NCI-H2171 (cell line): ENCODE measurements at regions not wholly inside any gene's neighbourhood (a gene's known extent, or its start where the extent isn't known, plus 50 kb on each side); places are given as distances from the start of the nearest gene placed in this dataset.

ENCODE experiments used
- DNase-seq: peaks from one replicate; lab custom pipeline; 2025; lab: John Stamatoyannopoulos, UW

DNA sequence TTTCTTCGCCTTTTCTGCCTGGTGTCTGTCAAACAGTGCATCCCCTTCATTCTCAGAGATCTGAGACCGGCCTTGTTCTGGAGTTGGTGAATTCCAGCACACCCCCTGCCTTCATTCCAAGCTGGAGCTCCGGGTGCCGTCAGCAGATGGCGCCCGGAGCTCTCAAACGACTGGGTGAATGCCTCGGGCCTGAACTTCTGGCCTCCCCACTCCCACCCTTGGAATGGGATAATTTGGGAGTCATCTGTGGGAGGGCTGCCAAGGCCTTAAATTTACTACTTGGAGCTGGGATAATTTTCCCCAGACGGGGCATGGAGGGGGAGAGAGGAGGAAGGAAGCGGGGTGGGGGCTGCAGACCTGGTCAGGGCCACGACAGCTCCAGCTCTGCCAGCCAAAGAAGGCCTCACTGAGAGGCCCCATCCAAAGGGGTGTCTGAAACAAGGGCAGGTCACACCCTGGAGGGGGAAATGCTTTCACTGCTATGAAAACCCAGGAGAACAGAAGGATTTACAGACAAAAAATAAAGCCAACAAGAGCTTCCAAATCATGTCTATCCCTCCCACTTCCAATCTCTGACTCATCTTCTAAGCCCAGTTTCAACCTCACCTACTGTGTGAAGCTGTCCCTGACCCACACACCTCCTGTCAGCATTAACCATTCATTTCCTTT, 187.9 kb downstream of the OPA1 start:
- peak; percentile 26 for DNase-seq

DNA sequence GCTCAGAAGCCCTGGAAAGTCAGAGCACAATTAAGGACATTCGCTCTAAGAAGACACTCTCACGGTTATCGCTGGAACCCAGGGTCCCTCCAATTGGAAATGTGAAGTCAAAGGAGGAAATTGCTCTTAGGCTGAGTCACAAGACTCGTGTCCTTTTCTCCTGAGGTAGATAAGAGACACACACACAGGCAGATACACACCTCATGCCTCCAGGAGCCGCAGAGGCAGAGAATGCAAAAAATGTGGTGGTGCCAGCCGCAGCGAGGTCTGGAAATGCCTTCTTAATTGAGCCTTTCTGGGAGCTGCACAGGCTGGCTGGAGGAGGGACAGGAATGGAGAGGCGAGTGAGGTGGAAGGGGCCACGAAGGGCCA, 189.3 kb downstream of the OPA1 start:
- DNase-seq, result no peak

DNA sequence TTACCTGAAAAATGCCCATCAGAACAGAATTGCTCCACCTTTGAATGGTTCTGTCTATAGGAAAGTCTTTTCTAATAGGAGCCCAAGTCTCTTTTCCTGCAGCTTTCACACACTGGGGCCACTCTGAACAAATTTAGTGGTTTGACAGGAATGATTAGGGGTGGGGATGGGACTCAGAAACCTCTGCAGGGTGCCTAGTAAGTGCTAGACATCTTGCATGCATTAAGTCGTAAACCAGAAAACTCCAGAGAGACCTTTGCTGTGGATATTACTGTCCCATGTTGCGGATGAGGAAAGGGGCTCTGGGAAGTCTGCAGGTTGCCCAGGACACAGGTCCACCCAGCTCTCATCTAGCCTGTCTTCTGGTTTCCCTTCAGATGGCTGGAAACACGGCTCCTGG, 189.7 kb downstream of the OPA1 start:
- no peak for DNase-seq

DNA sequence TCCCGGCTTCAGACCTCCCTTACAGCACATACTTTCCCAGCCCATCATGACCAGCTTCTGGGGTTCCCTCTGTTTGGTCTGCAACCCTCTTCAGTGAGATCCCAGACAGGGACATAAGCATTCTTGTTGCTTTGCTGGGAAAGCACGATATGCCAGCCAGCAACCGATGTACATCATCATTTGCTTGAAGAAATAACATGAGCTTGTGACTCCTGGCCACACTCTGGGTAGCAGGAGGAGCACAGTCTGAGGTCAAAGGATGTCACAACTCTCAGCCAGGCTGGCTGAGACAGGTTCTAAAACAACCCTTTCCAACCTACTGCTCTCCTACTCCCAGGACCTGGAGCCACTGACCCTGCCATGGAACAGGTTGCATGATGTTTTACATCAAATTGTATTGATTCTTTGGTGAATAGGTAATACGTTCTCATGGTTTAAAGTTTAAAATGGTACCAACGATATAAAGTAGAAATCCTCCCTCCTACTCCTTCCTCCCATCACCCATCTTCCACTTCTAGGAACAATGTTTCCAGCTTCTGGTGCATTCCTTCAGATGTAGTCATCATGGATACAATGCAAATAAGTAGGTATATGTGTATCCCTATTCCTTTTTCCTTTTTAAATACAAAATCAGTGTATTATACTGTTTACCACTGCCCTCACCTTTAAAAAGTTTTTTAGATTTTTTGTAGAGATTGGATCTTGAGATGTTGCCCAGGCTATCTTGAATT, 190.3 kb downstream of the OPA1 start:
- DNase-seq, result no peak

DNA sequence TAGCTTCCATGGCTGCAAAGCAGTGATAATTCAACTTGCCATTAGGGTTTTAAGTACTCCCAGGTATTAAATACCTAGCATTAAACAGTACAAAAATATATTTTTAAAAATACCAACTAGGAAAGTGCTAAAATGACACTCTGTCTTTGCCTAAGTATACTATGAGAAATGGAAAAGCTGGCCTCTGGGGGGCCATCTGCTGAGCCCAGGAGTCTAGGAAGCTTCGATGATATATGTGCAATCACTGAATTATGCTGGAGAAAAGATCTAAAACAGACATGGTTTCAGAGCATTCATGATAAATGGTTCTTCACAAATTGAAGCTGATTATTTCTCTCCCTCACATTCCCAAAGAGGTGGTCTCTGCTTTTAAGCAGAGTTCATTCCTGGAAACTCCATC, 191.8 kb downstream of the OPA1 start:
- DNase-seq, result no peak

DNA sequence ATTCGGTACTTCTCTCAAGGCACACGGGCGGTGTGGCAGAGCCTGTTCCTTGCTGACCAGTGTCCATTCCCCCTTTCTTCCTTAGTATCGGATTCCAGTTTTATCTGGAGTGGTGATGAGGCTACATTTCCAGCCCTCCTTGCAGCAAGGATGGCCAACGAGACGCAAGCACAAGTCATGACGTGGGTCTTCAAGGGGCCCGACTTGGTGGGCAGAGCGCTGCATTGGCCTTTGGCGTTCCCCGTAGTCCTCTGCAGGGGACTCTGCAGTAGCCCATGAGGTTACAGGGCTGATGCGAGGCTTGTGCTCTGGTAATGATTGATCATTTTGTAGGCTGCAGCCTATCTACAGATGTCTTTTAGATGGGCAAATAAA, 194.5 kb downstream of the OPA1 start:
- no peak for DNase-seq

DNA sequence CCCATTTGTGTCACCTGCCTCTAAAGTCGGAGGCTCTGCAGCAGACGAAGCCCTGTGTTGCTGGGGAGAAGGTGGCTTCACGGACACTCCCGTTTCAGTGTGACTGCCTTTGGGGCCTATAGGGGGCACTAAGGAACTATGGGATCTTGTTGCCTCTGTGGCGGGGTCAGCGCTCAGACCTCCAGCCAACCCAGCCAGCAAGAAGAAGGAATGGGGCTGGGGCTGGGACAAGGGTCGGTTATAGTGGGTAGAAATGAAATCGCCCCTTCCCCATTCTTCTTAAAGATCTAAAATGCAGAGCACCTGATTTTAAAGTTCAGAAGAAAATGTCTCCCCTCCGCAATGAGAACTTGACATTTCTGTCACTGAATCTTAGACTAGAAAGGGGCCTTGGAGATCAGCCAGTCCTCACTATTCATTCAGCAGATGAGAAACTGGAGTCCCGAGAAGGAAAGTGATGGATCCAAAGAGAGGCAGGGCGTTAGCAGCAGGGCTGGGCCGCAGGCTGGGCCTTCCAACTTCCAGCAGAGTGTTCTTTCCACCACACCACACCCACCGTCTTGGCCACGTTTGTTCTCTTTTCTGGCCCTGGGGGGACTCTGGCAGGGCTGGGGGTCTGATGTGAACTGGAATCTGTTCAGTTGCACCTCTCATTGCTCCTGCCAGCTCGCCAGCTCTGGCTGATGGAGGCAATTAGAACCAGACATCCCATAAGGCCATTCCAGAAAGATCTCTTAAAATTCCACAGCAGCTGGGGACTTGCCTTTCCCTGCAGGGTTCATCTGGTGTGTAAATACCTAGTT, 195.4 kb downstream of the OPA1 start:
- no peak for DNase-seq

DNA sequence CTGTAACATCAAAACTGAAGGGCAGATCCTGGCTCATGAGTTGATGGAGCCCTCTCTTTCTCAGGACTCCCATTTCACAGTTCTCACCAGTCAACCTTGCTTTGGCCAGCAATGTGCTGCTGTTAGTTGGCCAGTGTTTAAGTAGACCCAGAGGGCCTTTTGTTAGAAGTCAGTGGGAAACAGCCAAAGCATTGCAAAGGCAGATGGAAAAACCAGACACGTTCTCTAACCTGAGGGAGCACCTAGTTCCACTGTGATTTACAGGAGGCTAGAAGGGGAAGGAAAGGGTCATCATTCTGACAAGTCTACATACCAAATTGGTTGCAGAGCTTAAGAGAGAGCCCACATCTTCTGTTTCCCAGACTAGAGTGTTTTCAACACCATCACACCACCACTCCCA, 196.4 kb downstream of the OPA1 start:
- DNase-seq, result no peak

DNA sequence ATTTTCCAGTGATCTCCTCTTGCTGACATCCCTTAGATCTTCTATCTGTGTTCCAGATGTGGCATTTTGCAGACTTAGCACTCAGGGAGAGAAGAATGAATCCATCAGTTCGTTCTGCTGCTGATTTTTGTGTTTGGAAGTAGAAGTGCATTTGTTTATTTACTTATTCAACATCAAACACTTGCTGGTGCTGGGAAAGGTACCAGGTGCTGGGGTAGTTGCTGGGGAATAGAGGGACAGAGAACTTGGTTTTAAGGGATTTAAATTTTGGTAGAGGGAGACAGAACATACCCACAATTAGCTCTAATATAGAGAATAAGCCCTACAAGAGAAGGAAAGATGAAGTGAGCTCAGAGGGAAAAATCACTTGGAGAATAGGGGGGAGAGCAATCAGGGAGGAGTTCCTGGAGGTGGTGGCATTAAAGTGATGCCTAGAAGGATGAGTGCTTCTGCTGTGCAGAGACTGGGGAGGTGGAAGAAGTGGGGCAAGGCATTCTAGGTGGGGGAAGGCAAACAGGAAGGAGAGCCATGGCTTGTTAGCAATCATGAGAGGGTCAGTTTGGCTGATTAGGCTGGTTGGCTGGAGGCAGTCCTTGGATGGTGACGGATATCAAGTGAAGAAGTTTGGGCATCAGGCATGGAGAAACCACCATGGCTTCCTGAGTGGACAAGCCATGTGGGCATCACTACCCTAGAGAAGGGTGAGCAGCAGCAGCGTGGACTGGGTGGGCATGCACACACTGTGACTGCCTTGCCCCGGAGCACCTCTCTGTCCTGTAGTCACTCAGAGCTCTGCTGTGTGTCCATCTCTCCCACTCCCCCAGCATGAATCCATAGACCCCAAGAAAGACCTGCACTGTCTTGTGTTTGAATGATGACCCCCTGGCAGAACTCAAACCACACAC, 197.3 kb downstream of the OPA1 start:
- no peak for DNase-seq

DNA sequence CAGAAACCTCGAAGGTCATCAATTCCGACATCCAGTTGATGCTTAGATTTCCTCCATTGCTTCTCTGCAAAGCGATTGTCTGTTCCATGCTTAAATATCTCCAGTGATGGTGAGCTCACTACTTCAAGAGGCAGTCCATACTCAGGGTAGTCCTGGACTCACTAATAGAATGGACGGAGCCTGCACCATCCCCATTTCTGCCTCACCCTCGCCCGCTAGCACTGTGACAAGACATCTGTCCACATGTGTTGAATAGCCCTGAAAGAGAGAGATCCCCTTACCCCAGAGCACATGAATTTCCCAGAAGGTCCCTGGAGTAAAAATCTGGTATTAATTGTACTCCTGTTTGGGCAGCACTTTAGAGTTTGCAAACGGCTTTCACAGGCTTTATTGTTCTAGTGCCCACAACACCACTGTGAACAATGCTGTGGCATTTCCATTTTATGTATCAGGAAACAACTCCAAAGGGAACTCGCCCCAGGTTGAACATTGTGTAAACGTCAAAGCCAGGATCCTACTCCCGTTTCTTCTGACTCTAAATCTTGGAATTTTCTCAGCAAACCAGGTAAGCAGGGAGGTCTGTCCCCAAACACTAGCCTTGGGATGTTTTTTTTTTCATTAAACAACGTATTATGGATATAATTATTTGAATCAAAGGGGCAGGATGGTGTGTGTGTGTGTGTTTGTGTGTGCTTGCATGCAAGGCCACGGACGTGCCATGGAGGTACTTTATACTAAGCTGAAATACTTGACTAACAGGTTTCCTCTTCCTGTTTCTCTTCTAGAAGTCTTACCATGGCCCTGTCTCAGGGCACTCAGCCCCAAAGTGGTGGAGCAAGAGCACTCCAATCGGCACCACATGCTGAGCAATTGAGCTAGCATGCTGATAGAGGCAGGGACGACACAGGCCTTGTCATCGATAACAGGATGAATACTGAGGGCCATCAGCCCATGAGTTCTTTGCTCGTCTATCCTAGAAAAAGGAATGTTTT, 198.3 kb downstream of the OPA1 start:
- DNase-seq, result no peak

DNA sequence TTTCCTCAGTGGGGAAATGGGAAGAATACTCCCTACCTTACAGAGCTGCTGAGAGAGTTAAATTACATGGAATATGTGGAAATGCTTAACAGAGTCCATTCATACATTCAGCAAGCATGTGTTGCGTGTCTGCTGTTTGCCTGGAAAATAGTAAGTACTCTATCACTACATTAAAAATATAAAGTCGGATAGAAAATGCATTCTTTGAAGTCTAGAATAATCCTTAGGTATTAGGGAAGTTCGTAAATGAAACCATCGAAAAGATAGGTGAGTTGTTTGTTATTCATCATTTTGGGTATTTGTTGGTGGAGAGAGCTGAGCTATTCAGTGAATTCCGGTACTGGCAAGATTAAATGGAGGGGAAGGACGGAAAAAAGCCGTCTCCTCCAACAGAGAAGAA, 200.1 kb downstream of the OPA1 start:
- DNase-seq, result no peak

DNA sequence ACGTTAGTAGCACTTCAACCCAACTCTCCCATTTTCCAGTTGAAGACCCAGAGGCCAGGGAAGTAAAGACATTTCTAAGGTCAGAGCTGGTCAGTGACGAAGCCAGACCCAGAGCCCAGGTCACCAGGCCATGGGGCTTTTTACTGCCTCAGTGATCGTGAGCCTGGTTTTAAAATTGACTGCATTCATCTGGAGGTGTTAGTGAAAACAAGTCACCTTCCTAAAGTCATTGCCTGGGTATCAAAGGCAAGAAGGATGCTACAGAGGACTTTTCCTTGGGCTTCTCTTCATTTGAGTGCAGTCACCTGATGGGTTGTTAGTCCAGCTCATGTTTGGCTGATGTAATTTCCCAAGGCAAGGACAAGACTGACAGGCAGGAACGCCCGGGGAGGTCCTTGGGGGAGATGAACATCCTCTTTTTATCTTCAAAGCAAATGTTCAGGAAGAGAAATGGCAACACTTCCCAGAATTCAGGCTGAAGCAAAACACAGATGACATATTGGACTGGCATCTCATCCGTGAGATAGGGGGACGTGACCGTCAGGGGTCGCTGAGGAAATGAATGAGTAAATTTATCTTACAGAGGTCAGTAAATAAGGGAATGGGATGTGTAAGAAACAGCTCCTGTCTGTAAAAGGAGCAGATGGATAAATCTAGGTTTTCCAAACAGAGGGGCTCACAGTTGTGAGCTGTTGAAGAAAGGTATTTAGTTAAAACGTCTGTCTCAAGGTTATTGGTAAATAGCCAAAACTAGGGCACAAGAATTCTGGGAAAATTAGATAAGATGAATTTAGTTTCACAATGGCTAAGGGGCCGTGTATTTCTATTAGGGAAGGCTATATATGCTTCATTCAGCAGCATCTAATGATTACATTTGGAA, 201.2 kb downstream of the OPA1 start:
- no peak for DNase-seq

DNA sequence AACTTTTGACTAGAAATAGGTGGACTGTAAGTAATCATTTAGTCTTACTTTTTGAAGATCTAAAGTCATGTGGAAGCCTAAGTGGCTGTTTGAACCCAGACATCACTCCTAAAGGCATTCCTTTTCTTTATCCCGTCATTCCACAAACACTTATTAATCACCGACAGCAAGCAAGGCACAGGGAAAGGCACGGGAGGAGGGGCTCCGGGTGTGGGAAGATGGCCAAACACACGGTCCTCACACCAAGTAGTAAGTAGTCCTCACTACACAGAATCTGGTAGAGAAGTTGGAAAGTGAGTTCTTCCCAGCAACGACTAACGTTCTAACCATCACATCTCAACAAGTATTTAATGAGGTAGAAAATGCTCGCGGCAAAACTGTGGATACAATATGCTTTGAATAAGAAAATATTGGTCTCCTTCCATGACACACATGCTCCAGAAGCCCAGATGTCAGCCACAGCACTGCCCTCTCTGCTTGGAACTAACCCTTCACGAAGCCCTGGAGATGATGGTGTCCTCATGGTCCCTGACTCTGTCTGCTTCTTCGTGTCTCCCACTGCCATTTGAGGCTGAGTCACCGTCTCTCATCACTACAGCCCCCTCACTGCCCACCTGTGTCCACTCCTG, 202.2 kb downstream of the OPA1 start:
- DNase-seq, result no peak

DNA sequence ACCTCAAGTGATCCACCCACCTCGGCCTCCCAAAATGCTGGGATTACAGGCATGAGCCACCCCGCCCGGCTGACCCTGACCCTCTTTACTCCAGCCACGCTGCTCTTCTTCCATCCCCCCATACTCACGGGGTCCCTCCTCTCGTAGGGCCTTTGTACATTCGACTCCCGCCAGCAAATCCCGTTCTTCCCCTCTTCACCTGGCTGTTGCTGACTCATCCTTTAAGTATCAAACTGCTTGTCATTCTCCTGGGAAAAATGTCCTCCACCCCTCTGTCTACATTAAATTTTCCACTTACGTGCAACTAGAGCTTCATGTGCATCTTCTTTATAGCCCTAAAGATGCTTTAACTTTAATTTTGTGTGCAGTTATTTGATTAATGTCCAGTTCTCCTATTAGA, 203.1 kb downstream of the OPA1 start:
- no peak for DNase-seq

DNA sequence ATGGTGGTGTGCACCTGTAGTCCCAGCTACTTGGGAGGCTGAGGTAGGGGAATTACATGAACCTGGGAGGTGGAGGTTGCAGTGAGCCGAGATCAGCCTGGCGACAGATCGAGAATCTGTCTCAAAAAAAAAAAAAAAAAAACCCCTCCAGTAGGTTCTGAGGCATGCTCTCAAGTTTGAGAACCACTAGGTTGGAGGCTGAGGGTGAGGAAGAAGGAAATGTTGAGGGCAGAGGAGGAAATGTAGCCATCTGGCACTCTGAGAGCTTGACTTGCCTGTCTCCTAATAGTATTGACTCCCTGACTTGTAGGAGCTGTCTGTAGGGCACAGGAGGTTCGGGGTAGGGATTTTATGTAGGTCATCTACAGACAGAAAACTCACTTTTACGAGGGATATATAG, 204.6 kb downstream of the OPA1 start:
- DNase-seq, result no peak

DNA sequence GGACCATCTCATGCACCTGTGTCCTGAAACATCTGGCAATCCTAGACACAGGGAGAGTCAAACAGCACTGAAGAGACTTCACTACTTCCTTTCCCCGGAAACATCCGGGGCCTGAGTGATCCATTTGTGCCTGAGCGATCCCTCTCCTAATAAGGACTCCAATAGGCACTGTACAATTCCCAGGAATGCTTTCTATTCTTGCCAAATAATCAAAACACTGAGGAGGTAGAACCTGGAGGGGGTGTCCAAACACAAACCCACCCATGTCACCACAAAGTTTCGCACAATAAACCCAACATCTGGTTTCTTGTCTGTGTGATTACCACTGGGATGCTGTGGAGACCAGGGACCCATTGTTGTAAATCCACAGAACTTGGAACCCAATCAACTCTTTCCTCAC, 205.0 kb downstream of the OPA1 start:
- no peak for DNase-seq

DNA sequence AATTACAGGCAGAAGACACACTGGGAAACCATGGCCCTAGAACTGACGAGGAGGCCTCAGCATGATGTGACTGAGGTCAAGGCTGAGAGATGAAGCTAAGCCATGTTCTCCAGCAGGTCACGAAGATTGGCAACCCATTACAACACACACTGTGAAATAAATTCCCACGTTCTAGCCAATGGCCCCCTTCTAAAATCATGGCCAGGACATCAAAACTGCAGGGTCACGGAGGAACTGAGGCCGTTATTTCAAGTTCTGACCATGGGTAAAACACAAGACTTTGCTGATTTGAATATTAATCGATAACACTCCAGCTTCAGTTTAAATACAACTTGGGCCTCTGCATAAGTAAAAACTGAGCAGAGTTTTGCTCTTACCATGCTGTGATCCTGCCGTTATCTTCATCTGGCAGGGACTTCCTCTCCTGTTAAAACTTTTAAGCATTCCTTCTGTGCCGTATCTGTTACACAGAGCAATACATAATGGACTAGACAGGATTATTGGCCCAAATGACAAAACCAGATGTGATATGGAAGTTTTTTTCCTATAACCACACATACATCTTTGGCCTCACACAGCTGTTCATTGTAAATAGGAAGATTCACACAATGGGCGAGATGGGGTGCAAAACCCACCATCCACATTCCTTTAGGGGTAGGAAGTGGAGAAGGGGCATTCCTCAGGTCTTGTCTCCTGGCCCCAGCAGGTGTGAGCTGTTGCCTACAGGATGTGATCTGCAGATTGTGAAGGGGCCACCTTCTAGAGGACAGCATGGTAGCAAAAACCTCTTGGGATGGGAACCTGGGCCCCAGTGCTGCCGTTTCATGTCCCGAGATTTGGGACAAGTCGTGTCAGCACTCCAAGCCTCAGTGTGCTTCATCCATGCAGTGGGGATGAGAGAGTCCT, 207.4 kb downstream of the OPA1 start:
- DNase-seq, result no peak

DNA sequence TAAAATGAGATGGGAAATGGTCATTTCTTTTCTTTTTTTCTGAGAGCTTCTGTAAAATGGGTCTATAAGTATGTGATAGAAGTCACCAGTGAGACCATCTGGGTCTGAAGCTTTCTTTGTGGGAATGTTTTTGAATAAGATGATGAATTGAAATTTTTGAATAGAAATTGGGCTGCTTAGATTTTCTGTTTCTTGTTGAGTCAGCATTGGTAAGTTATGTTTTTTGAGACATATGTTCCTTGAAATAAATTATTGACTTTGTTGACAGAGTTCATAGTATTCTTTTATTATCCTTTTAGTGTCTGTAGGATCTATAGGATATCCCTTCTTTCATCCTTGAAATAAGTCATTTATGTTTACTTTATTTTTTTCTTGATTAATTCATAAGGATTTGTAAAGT, 208.1 kb downstream of the OPA1 start:
- no peak for DNase-seq
